IMR-90 (cell line): ENCODE measurements at regions not wholly inside any gene's neighbourhood (a gene's known extent, or its start where the extent isn't known, plus 50 kb on each side); places are given as distances from the start of the nearest gene placed in this dataset.

Source experiments
- ATAC-seq: fragments of 200-7000 bp; cut with Tn5 transposase; 2 replicates; pipeline ENCODE4 v1.9.1; 2020; ENCODE audit warnings: low read depth, mild to moderate bottlenecking, moderate library complexity
- BruUV-seq: library from RNA; stranded (reverse); fragments of 400-500 nt; replicated peaks from 2 replicates; lab custom pipeline; 2021; lab: Mats Ljungman, UMichigan
- CTCF ChIA-PET: fragments of 300-600 bp; formaldehyde crosslinking; extraction: SDS; loops from one replicate; lab custom pipeline; 2021; ENCODE audit warnings: antibody characterized with exemption; lab: Yijun Ruan, JAX
- POLR2A ChIA-PET: fragments of 300-600 bp; sonication (Branson Sonifier 250); formaldehyde crosslinking; loops from one replicate; lab custom pipeline; 2022; ENCODE audit warnings: antibody characterized with exemption; ENCODE audit not compliant: unreplicated experiment; lab: Charles Lee
- DNase-seq: peaks from one replicate; pipeline ENCODE4 v3.0.0; 2013
- H2AFZ ChIP-seq: replicated peaks from 2 replicates; pipeline ENCODE3; 2013; ENCODE audit warnings: low read length, mild to moderate bottlenecking; ENCODE audit not compliant: poor library complexity
- H2AK5ac ChIP-seq: 2 replicates; pipeline ENCODE4 v1.6.1; 2013; ENCODE audit warnings: low read depth, low read length, inconsistent platforms
- H2AK9ac ChIP-seq: replicated peaks from 2 replicates; pipeline ENCODE3; 2013; ENCODE audit warnings: mild to moderate bottlenecking, low read depth, low read length, moderate library complexity; ENCODE audit not compliant: poor library complexity
- H2BK120ac ChIP-seq: 2 replicates; pipeline ENCODE4 v1.6.1; 2013; ENCODE audit warnings: low read depth, low read length, inconsistent platforms
- H2BK15ac ChIP-seq: 3 replicates; pipeline ENCODE4 v1.6.1; 2013; ENCODE audit warnings: low read depth, low read length, inconsistent platforms
- H2BK20ac ChIP-seq: 2 replicates; pipeline ENCODE4 v1.6.1; 2013; ENCODE audit warnings: low read depth, mild to moderate bottlenecking, inconsistent platforms, low read length, moderate library complexity
- H2BK5ac ChIP-seq: 2 replicates; pipeline ENCODE4 v1.6.1; 2013; ENCODE audit warnings: mild to moderate bottlenecking, low read depth, low read length, inconsistent platforms; ENCODE audit not compliant: poor library complexity, severe bottlenecking
- H3K14ac ChIP-seq: replicated peaks from 2 replicates; pipeline ENCODE4 v1.6.1; 2013; ENCODE audit warnings: low read depth, low read length, inconsistent platforms
- H3K18ac ChIP-seq: 2 replicates; pipeline ENCODE4 v1.6.1; 2013; ENCODE audit warnings: low read depth, low read length, control low read depth
- H3K23ac ChIP-seq: 2 replicates; pipeline ENCODE4 v1.6.1; 2013; ENCODE audit warnings: low read depth, low read length, inconsistent platforms
- H3K27ac ChIP-seq: 2 replicates; pipeline ENCODE4 v1.5.1; 2013; ENCODE audit warnings: mild to moderate bottlenecking, control low read depth, low read length; ENCODE audit not compliant: insufficient read depth
- H3K27me3 ChIP-seq: 2 replicates; pipeline ENCODE4 v1.6.1; 2013; ENCODE audit warnings: low read length; ENCODE audit not compliant: control insufficient read depth, insufficient read depth
- H3K36me3 ChIP-seq: 2 replicates; pipeline ENCODE4 v1.6.1; 2013; ENCODE audit warnings: low read length, mixed read lengths; ENCODE audit not compliant: control insufficient read depth, insufficient read depth
- H3K4ac ChIP-seq: 2 replicates; pipeline ENCODE4 v1.6.1; 2013; ENCODE audit warnings: low read depth, low read length, inconsistent platforms
- H3K4me1 ChIP-seq: 2 replicates; pipeline ENCODE4 v1.6.1; 2013; ENCODE audit warnings: low read length, mixed read lengths; ENCODE audit not compliant: control insufficient read depth, insufficient read depth
- H3K4me2 ChIP-seq: 2 replicates; pipeline ENCODE4 v1.6.1; 2013; ENCODE audit warnings: low read depth, mild to moderate bottlenecking, control low read depth, low read length, moderate library complexity
- H3K4me3 ChIP-seq: 2 replicates; pipeline ENCODE4 v1.5.1; 2013; ENCODE audit warnings: low read depth, mild to moderate bottlenecking, control low read depth, low read length, moderate library complexity; ENCODE audit not compliant: insufficient read depth
- H3K56ac ChIP-seq: 2 replicates; pipeline ENCODE4 v1.6.1; 2013; ENCODE audit warnings: low read length, inconsistent platforms; ENCODE audit not compliant: insufficient read depth; ENCODE audit errors: extremely low read depth
- H3K79me1 ChIP-seq, 2 experiments: 2 replicates each; pipeline ENCODE4 v1.6.1; 2013; ENCODE audit warnings: low read length in 2 of 2, inconsistent platforms in 1 of 2, low read depth in 1 of 2
- H3K9ac ChIP-seq: 2 replicates; pipeline ENCODE4 v1.6.1; 2013; ENCODE audit warnings: low read depth, low read length, control low read depth
- H3K9me1 ChIP-seq: 2 replicates; pipeline ENCODE4 v1.6.1; 2013; ENCODE audit warnings: low read length, inconsistent platforms; ENCODE audit not compliant: insufficient read depth
- H3K9me3 ChIP-seq: 2 replicates; pipeline ENCODE4 v1.6.1; 2013; ENCODE audit warnings: low read length; ENCODE audit not compliant: control insufficient read depth, insufficient read depth
- H4K20me1 ChIP-seq: 2 replicates; pipeline ENCODE4 v1.6.1; 2013; ENCODE audit warnings: low read length, inconsistent platforms; ENCODE audit not compliant: insufficient read depth
- H4K5ac ChIP-seq: 2 replicates; pipeline ENCODE4 v1.6.1; 2013; ENCODE audit warnings: mild to moderate bottlenecking, low read depth, low read length, control low read depth
- H4K8ac ChIP-seq, 2 experiments: 2 replicates each; pipeline ENCODE4 v1.6.1; 2013; ENCODE audit warnings: low read depth in 2 of 2, low read length in 2 of 2, control low read depth in 1 of 2, inconsistent platforms in 1 of 2
- H4K91ac ChIP-seq: 2 replicates; pipeline ENCODE4 v1.6.1; 2013; ENCODE audit warnings: low read depth, low read length, inconsistent platforms; ENCODE audit not compliant: insufficient read depth
- BHLHE40 ChIP-seq: fragments of 150-350 bp; IDR thresholded peaks from 2 replicates; pipeline ENCODE4 v1.6.1; 2016; ENCODE audit warnings: mild to moderate bottlenecking, low read depth, low read length
- CEBPB ChIP-seq: IDR thresholded peaks from 2 replicates; pipeline ENCODE4 v1.6.1; 2012; ENCODE audit warnings: low read depth, low read length, improper control_type of control experiment
- CHD1 ChIP-seq: IDR thresholded peaks from 2 replicates; pipeline ENCODE4 v1.6.1; 2012; ENCODE audit warnings: low read depth, low read length, improper control_type of control experiment
- CTCF ChIP-seq: conservative IDR thresholded peaks from 2 replicates; pipeline ENCODE4 v1.5.1; 2012; ENCODE audit warnings: mild to moderate bottlenecking, low read depth, low read length, improper control_type of control experiment
- ELK1 ChIP-seq: fragments of 150-350 bp; IDR thresholded peaks from 2 replicates; pipeline ENCODE4 v1.6.1; 2016; ENCODE audit warnings: low read depth, mild to moderate bottlenecking, low read length, moderate library complexity, borderline replicate concordance
- FOS ChIP-seq: fragments of 150-350 bp; IDR thresholded peaks from 2 replicates; pipeline ENCODE4 v1.6.1; 2016; ENCODE audit warnings: low read depth, low read length
- MAFK ChIP-seq: IDR thresholded peaks from 2 replicates; pipeline ENCODE4 v1.6.1; 2012; ENCODE audit warnings: low read depth, low read length, improper control_type of control experiment
- MAZ ChIP-seq: IDR thresholded peaks from 2 replicates; pipeline ENCODE4 v1.6.1; 2012; ENCODE audit warnings: low read depth, mild to moderate bottlenecking, low read length, improper control_type of control experiment, moderate library complexity, borderline replicate concordance
- MXI1 ChIP-seq: IDR thresholded peaks from 2 replicates; pipeline ENCODE4 v1.6.1; 2012; ENCODE audit warnings: low read depth, mild to moderate bottlenecking, low read length, moderate library complexity, borderline replicate concordance
- NFE2L2 ChIP-seq: fragments of 150-350 bp; IDR thresholded peaks from 2 replicates; pipeline ENCODE4 v1.6.1; 2016; ENCODE audit warnings: low read depth, mild to moderate bottlenecking, low read length
- POLR2A ChIP-seq: IDR thresholded peaks from 2 replicates; pipeline ENCODE4 v1.6.1; 2012; ENCODE audit warnings: mild to moderate bottlenecking, low read depth, low read length
- RAD21 ChIP-seq: IDR thresholded peaks from 2 replicates; pipeline ENCODE4 v1.6.1; 2012; ENCODE audit warnings: low read length, improper control_type of control experiment
- RCOR1 ChIP-seq: IDR thresholded peaks from 2 replicates; pipeline ENCODE4 v1.6.1; 2012; ENCODE audit warnings: mild to moderate bottlenecking, low read length, improper control_type of control experiment; ENCODE audit not compliant: insufficient replicate concordance
- RFX5 ChIP-seq: IDR thresholded peaks from 2 replicates; pipeline ENCODE4 v1.8.0; 2012; ENCODE audit warnings: low read depth, mild to moderate bottlenecking, low read length, moderate library complexity
- SMC3 ChIP-seq: fragments of 150-350 bp; IDR thresholded peaks from 2 replicates; pipeline ENCODE4 v1.6.1; 2016; ENCODE audit warnings: low read depth, mild to moderate bottlenecking, antibody characterized with exemption, low read length, moderate library complexity
- USF2 ChIP-seq: fragments of 150-350 bp; IDR thresholded peaks from 2 replicates; pipeline ENCODE4 v1.6.1; 2017; ENCODE audit warnings: mild to moderate bottlenecking, antibody characterized with exemption, low read length, low read depth
- WGBS, 2 experiments: methylation state at CpG; one replicate each; pipeline versions ENCODE4 v1.1.5 to v1.1.7; 2013; ENCODE audit warnings: missing lambda C conversion rate in 2 of 2; ENCODE audit not compliant: insufficient read length in 1 of 2; ENCODE audit errors: extremely low coverage in 2 of 2; 5-methylcytosine and 5-hydroxymethylcytosine counted together
- dilution Hi-C: fragments of 300-500 bp; cut with HindIII; formaldehyde crosslinking; loops from one replicate; pipeline ENCODE4 v1.14.3; 2018; ENCODE audit warnings: low sequenced_read_pairs; ENCODE audit not compliant: unreplicated experiment
- in situ Hi-C: fragments of 300-500 bp; cut with MboI; formaldehyde crosslinking; loops from 3 replicates; pipeline ENCODE4 v1.14.3; 2019; ENCODE audit warnings: low sequenced_read_pairs, inconsistent platforms, mixed read lengths
- intact Hi-C: fragments of 100-400 bp; cut with micrococcal nuclease; formaldehyde crosslinking; loops from 2 replicates; pipeline ENCODE4 v1.10.0; 2022

GRCh38 chr21:35412231-35412630 lies 363.1 kb upstream of the RUNX1 start:
- dilution Hi-C loops (no loop called here), in situ Hi-C loops (loop anchor here (25.0 kb wide), 1 partner anchor 675 kb away; no protein-coding TSS in a partner anchor), intact Hi-C loops (loop anchor here (10.0 kb wide), 1 partner anchor 203 kb away; no protein-coding TSS in a partner anchor)
- Histone ChIP-seq H3K9ac (no peak overlapping the region), H2AK5ac (no peak overlapping the region), H3K9me3 (no peaks in the 10 kb centered on the region), H3K56ac (no peak overlapping the region), H3K36me3 (no peaks in the 10 kb centered on the region), H4K8ac (no peak overlapping the region), H2BK120ac (no peak overlapping the region), H3K4me3 (no peak overlapping the region), H3K14ac (no peak overlapping the region), H3K9me1 (0 out of 2 replicates have a peak, but pooled peaks cover 2% of the 10 kb centered on the region), H2BK5ac (no peak overlapping the region), H2BK15ac (no peak overlapping the region), H4K5ac (no peak overlapping the region), H3K4me1 (peaks cover 2% of the 10 kb centered on the region; the same call in 1 of the 2 replicates), H3K27me3 (no peaks in the 10 kb centered on the region), H2BK20ac (no peak overlapping the region), H3K23ac (no peak overlapping the region), H3K27ac (no peak overlapping the region), H3K18ac (no peak overlapping the region), H2AK9ac (no peak overlapping the region), H2AFZ (no peak overlapping the region), H3K4me2 (no peak overlapping the region), H4K91ac (no peak overlapping the region), H3K79me1 (no peaks in the 10 kb centered on the region), H4K20me1 (no peaks in the 10 kb centered on the region), H3K4ac (no peak overlapping the region)
- no TSS peak for BruUV-seq
- no peak for DNase-seq
- no peak for TF ChIP-seq MAFK
- no peak for TF ChIP-seq ELK1
- no peak for TF ChIP-seq USF2
- TF ChIP-seq MAZ, result no peak
- TF ChIP-seq POLR2A, result no peak
- no peak for TF ChIP-seq CTCF
- no peak for TF ChIP-seq CEBPB
- TF ChIP-seq RFX5, result no peak
- no peak for TF ChIP-seq MXI1
- TF ChIP-seq CHD1, result no peak
- no peak for TF ChIP-seq NFE2L2
- no peak for TF ChIP-seq FOS
- TF ChIP-seq RCOR1, result no peak
- TF ChIP-seq BHLHE40, result no peak
- TF ChIP-seq SMC3, result no peak
- TF ChIP-seq RAD21, result no peak
- POLR2A ChIA-PET, result no interaction called here
- CTCF ChIA-PET, result no interaction called here
- WGBS, 2 experiments, result no CpG with 5 or more reads among the region's 3 CpGs
- no peak for ATAC-seq
